Kidney epithelial cell (primary cell): ENCODE measurements at regions not wholly inside any gene's neighbourhood (a gene's known extent, or its start where the extent isn't known, plus 50 kb on each side); places are given as distances from the start of the nearest gene placed in this dataset.

Experiments used
- DNase-seq: peaks from one replicate; pipeline ENCODE4 v3.0.0-alpha.2; 2010; ENCODE audit warnings: low read depth
- H3K27me3 ChIP-seq: 2 replicates; pipeline ENCODE4 v1.6.0; 2011; ENCODE audit warnings: low read length; ENCODE audit not compliant: control insufficient read depth, insufficient read depth
- H3K36me3 ChIP-seq: 2 replicates; pipeline ENCODE4 v1.5.1; 2011; ENCODE audit warnings: low read length; ENCODE audit not compliant: control insufficient read depth, insufficient read depth
- H3K4me3 ChIP-seq: 2 replicates; pipeline ENCODE4 v1.5.1; 2011; ENCODE audit warnings: low read depth, mild to moderate bottlenecking, control low read depth, low read length
- TF ChIP-seq, protein P1 (sequence below): IDR thresholded peaks from 2 replicates; pipeline ENCODE4 v1.5.1; 2011; ENCODE audit warnings: mild to moderate bottlenecking, moderate library complexity, low read length, control low read depth, inconsistent platforms; ENCODE audit not compliant: insufficient read depth, poor library complexity, severe bottlenecking

DNA sequence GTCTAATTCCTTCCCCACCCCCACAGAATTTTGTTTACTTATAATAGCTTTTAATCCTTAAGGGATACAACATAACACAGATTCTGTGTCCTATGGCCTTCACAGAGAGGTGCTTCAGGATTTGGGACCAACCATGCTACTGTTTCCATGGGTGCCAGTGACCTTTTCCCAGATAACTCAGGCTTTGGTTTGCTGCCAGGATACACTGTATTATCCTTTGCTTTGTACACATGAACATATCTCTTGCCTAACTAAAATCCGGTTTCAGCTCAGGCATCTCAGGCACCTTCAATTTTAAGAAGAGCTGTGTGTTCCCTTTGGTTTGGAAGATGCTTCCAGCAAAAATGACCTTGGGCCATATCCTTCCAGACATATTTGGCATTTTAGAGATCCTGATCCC, 428.4 kb upstream of the CDH5 start:
- TF ChIP-seq, protein P1, sequence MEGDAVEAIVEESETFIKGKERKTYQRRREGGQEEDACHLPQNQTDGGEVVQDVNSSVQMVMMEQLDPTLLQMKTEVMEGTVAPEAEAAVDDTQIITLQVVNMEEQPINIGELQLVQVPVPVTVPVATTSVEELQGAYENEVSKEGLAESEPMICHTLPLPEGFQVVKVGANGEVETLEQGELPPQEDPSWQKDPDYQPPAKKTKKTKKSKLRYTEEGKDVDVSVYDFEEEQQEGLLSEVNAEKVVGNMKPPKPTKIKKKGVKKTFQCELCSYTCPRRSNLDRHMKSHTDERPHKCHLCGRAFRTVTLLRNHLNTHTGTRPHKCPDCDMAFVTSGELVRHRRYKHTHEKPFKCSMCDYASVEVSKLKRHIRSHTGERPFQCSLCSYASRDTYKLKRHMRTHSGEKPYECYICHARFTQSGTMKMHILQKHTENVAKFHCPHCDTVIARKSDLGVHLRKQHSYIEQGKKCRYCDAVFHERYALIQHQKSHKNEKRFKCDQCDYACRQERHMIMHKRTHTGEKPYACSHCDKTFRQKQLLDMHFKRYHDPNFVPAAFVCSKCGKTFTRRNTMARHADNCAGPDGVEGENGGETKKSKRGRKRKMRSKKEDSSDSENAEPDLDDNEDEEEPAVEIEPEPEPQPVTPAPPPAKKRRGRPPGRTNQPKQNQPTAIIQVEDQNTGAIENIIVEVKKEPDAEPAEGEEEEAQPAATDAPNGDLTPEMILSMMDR, result no peak
- no peak for DNase-seq
- no peaks in the 10 kb centered on the region for H3K27me3 ChIP-seq
- no peak overlapping the region for H3K4me3 ChIP-seq
- no peaks in the 10 kb centered on the region for H3K36me3 ChIP-seq

DNA sequence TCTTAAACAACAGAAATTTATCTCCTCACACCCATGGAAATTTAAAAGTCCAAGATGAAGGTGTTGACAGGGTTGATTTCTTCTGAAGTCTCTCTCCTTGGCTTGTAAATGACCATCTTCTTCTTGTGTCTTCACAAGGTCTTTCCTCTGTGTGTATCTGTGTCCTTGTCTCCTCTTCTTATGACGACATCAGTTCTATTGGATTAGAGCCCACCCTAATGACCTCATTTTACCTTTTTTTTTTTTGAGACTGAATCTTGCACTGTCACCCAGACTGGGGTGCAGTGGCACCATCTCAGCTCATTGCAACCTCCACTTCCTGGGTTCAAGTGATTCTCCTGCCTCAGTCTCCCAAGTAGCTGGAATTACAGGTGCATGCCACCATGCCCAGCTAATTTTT, 429.0 kb upstream of the CDH5 start:
- TF ChIP-seq, protein P1, result no peak
- no peaks in the 10 kb centered on the region for H3K36me3 ChIP-seq
- no peak overlapping the region for H3K4me3 ChIP-seq
- DNase-seq, result no peak
- H3K27me3 ChIP-seq, result no peaks in the 10 kb centered on the region

DNA sequence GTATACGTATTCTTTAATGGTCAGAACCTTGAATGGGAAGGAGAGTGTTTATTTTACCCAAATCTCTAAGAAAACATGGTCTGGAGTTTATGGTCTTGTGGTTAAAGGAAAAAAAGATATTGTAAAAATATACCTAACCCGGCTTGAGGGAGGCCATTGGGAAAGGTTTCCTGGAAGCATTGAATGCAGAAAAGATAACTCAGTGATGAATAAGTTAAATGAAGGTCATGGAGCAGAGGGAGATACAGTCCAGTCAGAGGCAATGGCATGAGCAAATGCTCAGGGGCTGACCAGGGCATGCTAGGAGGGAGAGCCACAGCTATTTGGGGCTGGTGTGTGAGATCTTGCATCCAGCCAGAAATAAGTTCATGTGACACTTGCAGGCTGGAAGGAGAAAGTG, 430.4 kb upstream of the CDH5 start:
- H3K27me3 ChIP-seq, result no peaks in the 10 kb centered on the region
- no peak for DNase-seq

DNA sequence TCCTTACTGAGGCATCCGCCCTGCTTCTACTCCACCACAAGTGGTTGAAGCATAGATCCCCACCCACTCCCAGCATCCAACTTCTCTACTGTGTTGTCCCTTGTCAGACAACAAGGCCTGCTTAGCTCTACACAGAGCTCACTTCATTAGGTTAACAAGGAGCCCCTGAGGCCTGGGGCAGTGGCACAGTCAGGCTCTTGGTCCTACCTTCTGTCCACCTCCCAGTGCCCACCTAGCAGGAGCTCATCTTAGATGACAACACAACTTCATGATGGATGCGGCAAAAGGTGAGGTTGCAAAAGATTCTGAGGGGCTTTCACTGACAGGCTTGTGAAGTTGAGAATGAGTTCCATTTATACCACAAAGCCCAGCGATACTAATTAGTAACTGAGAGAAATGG, 432.0 kb upstream of the CDH5 start:
- TF ChIP-seq, protein P1, result no peak
- H3K4me3 ChIP-seq, result no peak overlapping the region
- H3K36me3 ChIP-seq, result no peaks in the 10 kb centered on the region
- H3K27me3 ChIP-seq, result no peaks in the 10 kb centered on the region
- DNase-seq, result no peak

More for the DNA sequence above, 430.4 kb upstream of the CDH5 start:
- H3K36me3 ChIP-seq, result no peaks in the 10 kb centered on the region
- TF ChIP-seq, protein P1, result no peak
- H3K4me3 ChIP-seq, result no peak overlapping the region

DNA sequence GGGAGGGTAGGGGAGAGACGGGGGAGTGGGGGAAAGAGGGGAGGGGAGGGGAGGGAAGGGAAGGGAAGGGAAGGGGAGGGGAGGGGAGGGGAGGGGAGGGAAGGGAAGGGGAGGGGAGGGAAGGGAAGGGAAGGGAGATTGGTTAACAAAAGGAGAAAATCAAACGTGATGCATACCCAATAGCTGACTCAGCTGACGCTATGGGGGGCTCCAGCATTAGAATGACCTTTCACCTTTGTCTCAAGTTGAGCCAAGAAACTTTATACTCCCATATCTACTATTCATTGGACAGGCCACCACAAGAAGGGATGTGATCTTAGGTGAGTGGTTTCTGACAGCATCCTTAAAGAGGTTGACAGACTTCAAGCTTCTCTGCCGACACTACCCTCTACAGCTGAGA, 432.8 kb upstream of the CDH5 start:
- no peaks in the 10 kb centered on the region for H3K36me3 ChIP-seq
- no peak overlapping the region for H3K4me3 ChIP-seq
- TF ChIP-seq, protein P1, result no peak
- DNase-seq, result no peak
- H3K27me3 ChIP-seq, result no peaks in the 10 kb centered on the region

DNA sequence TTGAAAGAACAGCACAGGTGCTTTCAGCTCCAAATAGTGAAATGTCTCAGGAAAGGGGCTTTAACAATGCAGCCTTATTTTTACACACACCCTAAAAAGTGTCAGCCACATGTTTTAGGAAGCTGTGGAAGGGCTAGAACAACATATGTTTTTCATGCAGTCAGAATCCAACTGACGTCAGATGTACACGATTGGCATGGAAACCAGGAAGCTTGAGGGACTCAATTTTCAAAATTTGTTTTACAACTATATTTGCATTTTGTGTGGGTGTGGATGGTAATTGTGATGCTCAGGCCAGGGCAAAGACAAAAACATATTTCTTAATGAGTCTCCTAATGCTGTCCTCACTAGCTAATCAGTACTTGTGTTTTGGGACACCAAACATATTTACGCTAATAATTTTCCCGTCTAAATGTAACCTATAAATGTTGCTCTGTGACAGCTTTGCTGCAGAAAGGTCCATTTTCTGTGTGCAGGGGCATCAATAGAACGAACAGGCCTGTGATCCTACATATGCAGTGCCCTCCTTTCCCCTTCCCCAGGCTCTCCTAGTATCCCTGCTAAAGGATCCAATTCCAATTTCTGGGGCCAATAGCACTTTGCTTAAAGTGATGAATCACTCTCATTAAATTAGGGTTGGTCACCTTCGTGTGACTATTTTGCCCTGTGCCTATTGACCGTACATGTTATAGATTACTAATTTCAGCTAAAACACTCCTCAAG, 434.0 kb upstream of the CDH5 start:
- no peak for DNase-seq
- Histone ChIP-seq H3K36me3 (no peaks in the 10 kb centered on the region), H3K27me3 (no peaks in the 10 kb centered on the region), H3K4me3 (no peak overlapping the region)
- TF ChIP-seq, protein P1, result no peak
